ENCODE measurements at regions not wholly inside any gene's neighbourhood (a gene's known extent, or its start where the extent isn't known, plus 50 kb on each side); places are given as distances from the start of the nearest gene placed in this dataset.

GRCh38 chr2:15869396-15869795 lies 71.0 kb upstream of the MYCN start:
- peaks cover 6% of the 10 kb centered on the region for H3K9me3 ChIP-seq (ENCODE audit: severe bottlenecking)
- H3K27me3 ChIP-seq (ENCODE audit: insufficient read depth, low read depth, severe bottlenecking): no peaks in the 10 kb centered on the region
- no peak overlapping the region for H3K27ac ChIP-seq
- no peak overlapping the region for H3K4me3 ChIP-seq (ENCODE audit: low read depth, low read length)
- no peak for DNase-seq
- TF ChIP-seq CTCF (IDR thresholded peaks at IDR 0.05; ENCODE audit: low read depth, low read length): no peak
- H3K36me3 ChIP-seq: no peaks in the 10 kb centered on the region

- no peaks in the 10 kb centered on the region for H3K27me3 ChIP-seq (ENCODE audit: insufficient read depth, low read depth, severe bottlenecking)
- H3K4me3 ChIP-seq (ENCODE audit: low read depth, low read length): no peak overlapping the region
- no peak for TF ChIP-seq CTCF (IDR thresholded peaks at IDR 0.05; ENCODE audit: low read depth, low read length)
Observed at GRCh38 chr2:15869871-15870270, 70.5 kb upstream of the MYCN start.

GRCh38 chr2:15870565-15870964 lies 69.8 kb upstream of the MYCN start:
- no peak for TF ChIP-seq CTCF (IDR thresholded peaks at IDR 0.05; ENCODE audit: low read depth, low read length)
- no peak overlapping the region for H3K27ac ChIP-seq
- no peak overlapping the region for H3K4me3 ChIP-seq (ENCODE audit: low read depth, low read length)
- H3K27me3 ChIP-seq (ENCODE audit: insufficient read depth, low read depth, severe bottlenecking): no peaks in the 10 kb centered on the region
- H3K9me3 ChIP-seq (ENCODE audit: severe bottlenecking): peaks cover 8% of the 10 kb centered on the region
- H3K36me3 ChIP-seq: no peaks in the 10 kb centered on the region; the same call in 1 of the 2 replicates
- DNase-seq: no peak

More at GRCh38 chr2:15869871-15870270, 70.5 kb upstream of the MYCN start:
- no peak for DNase-seq
- Histone ChIP-seq H3K9me3 (ENCODE audit: severe bottlenecking) (peaks cover 6% of the 10 kb centered on the region), H3K27ac (no peak overlapping the region), H3K36me3 (no peaks in the 10 kb centered on the region)

- no peak for DNase-seq
- Histone ChIP-seq H3K27ac (no peak overlapping the region), H3K36me3 (no peaks in the 10 kb centered on the region; the same call in 1 of the 2 replicates), H3K27me3 (ENCODE audit: insufficient read depth, low read depth, severe bottlenecking) (no peaks in the 10 kb centered on the region), H3K9me3 (ENCODE audit: severe bottlenecking) (peaks cover 11% of the 10 kb centered on the region), H3K4me3 (ENCODE audit: low read depth, low read length) (no peak overlapping the region)
- no peak for TF ChIP-seq CTCF (IDR thresholded peaks at IDR 0.05; ENCODE audit: low read depth, low read length)
Observed at GRCh38 chr2:15871239-15871783, 69.0 kb upstream of the MYCN start.

- no peak overlapping the region for H3K27ac ChIP-seq
- no peak for TF ChIP-seq CTCF (IDR thresholded peaks at IDR 0.05; ENCODE audit: low read depth, low read length)
- no peaks in the 10 kb centered on the region for H3K27me3 ChIP-seq (ENCODE audit: insufficient read depth, low read depth, severe bottlenecking)
- no peak overlapping the region for H3K4me3 ChIP-seq (ENCODE audit: low read depth, low read length)
- H3K9me3 ChIP-seq (ENCODE audit: severe bottlenecking): peaks cover 16% of the 10 kb centered on the region
- no peaks in the 10 kb centered on the region; the same call in 1 of the 2 replicates for H3K36me3 ChIP-seq
- no peak for DNase-seq
Observed at GRCh38 chr2:15872854-15873253, 67.5 kb upstream of the MYCN start.

- H3K27ac ChIP-seq: no peak overlapping the region
- no peak for DNase-seq
Observed at GRCh38 chr2:15874321-15874720, 66.0 kb upstream of the MYCN start.

More at GRCh38 chr2:15874321-15874720, 66.0 kb upstream of the MYCN start:
- no peak overlapping the region for H3K4me3 ChIP-seq (ENCODE audit: low read depth, low read length)
- no peak for TF ChIP-seq CTCF (IDR thresholded peaks at IDR 0.05; ENCODE audit: low read depth, low read length)
- no peaks in the 10 kb centered on the region for H3K27me3 ChIP-seq (ENCODE audit: insufficient read depth, low read depth, severe bottlenecking)
- peaks cover 20% of the 10 kb centered on the region for H3K9me3 ChIP-seq (ENCODE audit: severe bottlenecking)
- H3K36me3 ChIP-seq: no peaks in the 10 kb centered on the region; the same call in 1 of the 2 replicates
